HG02623 (cell line): ENCODE measurements at regions not wholly inside any gene's neighbourhood (a gene's known extent, or its start where the extent isn't known, plus 50 kb on each side); places are given as distances from the start of the nearest gene placed in this dataset.

Experiments used
- ATAC-seq: cut with Tn5 transposase; IDR thresholded peaks from one replicate; pipeline ENCODE4 v1.9.1; 2021; ENCODE audit warnings: moderate library complexity; ENCODE audit not compliant: unreplicated experiment

- ATAC-seq: no peak
Observed at GRCh38 chr9:118457171-118458000, 753.2 kb downstream of the TLR4 start.

DNA sequence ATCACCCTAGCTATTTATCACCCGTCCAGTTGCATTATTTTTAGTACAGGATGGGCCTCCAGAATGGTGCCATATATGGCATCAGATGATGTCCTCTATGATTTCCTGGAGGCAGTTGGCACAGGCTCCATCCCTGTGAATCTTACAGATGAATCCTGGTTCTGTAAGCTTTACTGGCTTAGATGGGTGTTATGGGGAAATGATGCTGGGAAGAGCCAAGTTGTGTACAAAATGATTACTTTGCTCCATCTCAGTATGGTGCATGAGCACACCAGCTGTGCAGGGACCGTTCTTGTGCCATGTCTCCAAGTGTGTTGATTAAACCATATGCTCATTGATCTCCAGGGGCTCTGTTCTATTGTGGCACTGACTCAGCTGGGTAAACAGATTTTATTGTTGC, 755.7 kb downstream of the TLR4 start:
- ATAC-seq: no peak

- ATAC-seq: no peak
Observed at GRCh38 chr9:118463419-118463818, 759.2 kb downstream of the TLR4 start.

DNA sequence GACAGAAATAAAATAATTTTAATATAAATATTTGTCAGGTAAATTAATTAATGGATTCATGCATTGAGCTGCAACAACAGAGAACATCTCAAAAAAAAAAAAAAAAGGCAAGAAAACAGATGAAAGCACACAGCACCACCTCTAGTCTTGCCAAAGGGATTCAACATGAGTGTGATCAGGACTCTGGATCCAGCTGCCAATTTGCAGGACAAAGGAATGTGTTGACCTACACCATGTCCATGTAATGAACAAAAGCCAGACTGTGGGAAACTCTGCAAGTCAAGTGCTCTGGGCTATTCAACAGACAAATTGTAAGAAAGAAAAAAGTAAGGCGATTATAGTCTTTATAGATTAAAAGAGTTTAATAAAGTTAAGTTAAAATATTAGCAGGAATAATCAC, 769.3 kb downstream of the TLR4 start:
- ATAC-seq: no peak

GRCh38 chr9:118478752-118479151, 774.5 kb downstream of the TLR4 start:
- ATAC-seq: no peak

DNA sequence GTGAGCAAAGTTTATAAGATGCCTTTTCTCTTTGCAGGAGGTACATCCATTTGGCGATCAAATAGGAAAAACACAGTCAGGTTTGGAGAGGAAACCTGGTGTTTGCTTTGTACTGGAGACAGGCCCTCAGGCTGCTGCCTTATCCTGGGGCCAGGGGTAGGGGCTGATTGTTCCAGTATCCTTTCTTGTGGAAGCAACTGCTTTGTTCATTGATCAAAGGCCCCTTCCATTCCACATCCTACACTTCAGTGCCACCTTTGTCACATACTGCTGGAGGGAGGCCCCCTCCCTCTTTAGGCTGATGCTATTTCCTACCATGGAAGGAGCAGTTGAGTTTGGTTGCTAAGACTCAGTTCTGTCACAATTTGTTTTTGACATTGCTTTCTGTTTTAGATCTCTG, 778.1 kb downstream of the TLR4 start:
- ATAC-seq: no peak

DNA sequence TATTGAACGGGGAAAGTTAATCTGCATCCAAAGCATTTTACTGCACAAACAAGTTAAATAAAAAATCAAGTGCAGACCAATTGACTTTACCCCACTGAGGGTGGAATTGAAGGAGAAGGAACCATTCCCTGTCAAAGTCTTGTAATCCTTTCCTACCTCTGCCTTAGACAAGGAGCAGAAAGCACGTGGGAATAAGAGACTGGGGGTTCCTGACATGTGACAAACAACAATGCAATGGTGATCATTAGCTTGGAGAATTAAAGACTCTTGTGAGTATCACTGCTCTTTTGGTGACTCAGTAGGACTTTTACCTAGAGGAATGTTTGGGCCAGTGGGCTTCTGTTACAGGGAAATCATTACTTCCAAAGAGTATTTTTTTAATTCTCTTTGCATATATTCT, 779.5 kb downstream of the TLR4 start:
- ATAC-seq: no peak

- no peak for ATAC-seq
Observed at GRCh38 chr9:118503236-118503635, 799.0 kb downstream of the TLR4 start.

DNA sequence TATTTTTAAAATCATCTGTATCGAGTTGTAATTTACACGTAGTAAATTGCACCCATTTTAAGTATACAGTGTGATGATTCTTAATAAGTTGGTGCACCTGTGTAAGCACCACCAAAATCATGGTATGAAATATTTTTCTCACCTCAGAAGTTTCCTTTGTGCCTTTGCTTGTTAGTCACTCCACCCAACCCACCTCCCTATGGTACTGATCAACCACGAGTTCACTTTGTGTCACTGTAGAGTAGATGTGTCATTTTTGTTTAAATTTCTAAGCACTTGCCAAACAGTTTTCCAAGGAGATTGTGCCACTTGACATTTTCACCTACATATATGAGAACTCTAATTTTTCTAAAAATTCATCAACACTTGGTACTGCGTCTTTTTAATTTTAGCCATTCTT, 806.5 kb downstream of the TLR4 start:
- ATAC-seq: no peak

- no peak for ATAC-seq
Observed at GRCh38 chr9:118515947-118516346, 811.7 kb downstream of the TLR4 start.

- no peak for ATAC-seq
Observed at GRCh38 chr9:118521261-118521660, 817.1 kb downstream of the TLR4 start.

DNA sequence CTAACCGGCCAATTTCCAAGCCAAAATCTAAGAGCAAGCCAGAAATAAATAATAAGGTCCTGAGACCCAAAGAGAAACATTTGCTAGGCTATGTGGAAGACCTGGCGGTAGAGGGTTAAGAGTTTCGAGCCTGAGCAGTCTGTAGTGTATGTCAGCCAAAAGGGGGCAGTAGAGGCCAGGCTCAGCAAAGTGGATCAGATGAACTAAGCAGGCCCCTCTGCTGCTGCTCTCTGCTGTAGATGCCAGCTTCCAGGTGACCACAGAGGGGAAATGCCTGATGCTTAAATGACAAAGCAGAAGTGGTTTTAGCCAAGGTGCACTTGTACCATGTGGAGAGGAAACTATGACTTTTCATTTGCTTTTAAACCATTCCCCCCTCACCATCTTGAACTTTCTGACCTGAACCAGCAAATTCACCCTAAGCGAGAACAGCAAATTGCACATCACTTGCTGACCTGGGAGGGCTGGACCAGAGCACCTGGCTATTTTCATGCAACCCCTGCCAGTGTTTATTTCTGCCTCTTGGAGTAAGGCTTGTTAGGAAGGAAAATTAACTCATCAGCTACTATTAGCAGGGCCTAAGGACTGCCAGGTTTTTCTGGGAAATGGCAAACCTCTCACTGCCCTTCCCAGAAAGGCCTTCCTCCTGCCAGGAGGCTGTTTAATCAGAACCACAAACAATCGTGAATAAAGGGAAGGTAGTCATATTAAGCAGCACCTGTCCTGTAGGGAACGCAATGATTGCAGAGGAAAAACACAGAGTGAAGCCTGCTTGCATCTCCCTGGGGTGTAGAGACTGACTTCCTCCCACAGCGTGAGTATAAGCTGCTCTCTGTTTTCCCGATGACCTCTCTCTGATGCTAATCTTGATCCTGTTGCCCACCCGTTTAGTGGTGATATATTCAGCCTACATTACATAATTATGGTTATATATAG, 818.2 kb downstream of the TLR4 start:
- peak; percentile 96 for ATAC-seq

- no peak for ATAC-seq
Observed at GRCh38 chr9:118527261-118527660, 823.1 kb downstream of the TLR4 start.

- ATAC-seq: no peak
Observed at GRCh38 chr9:118529210-118529609, 825.0 kb downstream of the TLR4 start.

DNA sequence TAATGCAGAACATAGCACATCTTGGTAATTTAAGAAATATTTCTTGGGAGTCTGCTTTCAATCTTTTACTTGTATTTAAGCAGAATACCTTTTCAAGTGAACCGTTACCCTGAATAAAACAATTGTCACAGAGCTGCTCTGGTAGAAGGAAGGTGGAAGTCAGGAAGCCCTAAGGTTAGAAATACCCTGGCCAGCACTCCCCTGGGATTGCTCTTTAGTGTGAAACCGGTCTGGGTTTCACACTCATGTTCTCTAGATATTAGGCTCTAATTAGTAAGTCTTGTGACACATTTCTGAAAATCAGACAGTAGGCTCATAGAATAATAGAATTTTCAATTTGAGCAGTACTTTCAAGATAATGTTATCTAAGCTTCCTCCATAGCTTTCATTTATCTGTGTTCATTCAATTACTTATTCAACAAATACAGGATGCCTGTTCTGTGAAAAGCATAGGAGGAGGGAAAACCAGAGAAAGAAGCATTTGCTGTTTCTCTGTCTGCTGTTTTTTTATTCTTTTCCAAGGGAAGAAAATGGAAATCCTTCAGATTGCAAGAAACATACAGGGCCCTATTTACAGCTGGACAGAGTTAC, 825.5 kb downstream of the TLR4 start:
- ATAC-seq: peak; percentile 74

DNA sequence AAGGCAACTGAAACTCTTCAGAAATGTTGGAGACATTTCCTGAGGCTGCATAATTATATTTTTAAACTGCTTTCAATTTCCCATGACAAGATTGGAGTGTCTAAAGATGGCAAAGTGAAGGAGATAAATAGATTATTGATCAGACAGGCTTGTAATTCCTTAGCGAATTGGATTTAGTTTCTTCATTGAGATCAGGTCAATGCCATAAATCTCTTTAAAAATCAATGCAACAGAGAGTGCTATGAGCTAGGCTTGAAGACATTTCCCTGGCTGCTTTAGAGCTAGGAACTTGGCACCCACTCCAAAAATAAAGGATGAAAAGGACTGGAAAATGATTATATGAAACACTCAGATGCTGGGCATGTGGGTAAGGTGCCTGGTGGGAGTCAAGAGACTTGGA, 828.4 kb downstream of the TLR4 start:
- no peak for ATAC-seq

DNA sequence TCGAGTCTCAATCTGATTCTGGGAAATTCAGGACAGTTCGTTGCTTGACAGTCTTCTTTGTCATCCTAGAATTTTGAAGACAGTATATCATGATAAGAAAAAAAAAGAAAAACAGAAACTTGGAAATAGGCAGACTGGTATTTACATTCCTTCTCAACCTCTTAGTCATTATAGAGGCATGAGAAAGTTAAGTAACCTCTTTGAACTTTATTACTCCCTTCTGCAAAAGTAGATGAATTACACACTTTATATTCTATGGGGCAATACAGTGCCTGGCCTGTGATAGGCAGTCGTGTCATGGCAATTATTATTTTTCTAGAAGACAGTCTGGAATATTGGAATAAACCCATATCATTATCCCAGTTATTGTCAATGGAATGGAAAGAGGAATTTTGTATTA, 828.9 kb downstream of the TLR4 start:
- no peak for ATAC-seq

- no peak for ATAC-seq
Observed at GRCh38 chr9:118533850-118534249, 829.6 kb downstream of the TLR4 start.

GRCh38 chr9:118536153-118536552, 832.0 kb downstream of the TLR4 start:
- no peak for ATAC-seq

DNA sequence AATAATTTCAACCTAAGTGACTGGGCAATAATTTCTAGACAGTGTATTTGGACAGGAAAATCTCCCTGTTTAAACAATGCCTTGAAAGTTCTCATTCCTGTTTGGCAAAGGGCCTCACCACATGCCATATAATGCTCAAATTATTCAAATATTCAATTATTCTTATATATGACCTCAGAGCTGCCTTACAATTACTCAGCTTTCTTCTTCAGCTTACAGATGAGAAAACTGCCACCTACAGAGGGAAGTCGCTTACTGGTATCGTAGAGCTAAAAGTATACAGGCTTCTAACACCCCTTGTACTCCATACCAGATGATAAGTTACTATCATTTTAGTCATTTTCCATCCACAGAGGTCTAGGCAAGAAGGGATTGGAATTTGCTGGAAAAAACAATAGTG, 830.3 kb downstream of the BRINP1 start:
- no peak for ATAC-seq

- ATAC-seq: no peak
Observed at GRCh38 chr9:118553465-118553864, 815.8 kb downstream of the BRINP1 start.

DNA sequence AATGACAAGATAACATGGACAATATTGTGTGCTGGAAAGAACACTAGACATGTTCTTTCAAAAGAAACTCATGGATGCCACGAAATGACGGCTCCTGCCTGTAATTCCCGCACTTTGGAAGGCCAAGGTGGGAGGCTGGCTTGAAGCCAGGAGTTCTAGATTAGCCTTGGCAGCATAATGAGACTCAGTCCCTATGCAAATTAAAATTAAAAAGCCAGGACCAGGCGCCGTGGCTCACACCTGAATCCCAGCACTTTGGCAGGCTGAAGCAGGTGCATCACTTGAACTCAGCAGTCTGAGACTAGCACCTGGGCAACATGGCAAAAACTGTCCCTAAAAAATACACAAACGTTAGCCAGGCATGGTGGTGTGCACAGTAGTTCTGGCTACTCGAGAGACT, 814.2 kb downstream of the BRINP1 start:
- ATAC-seq: no peak
